WTC11 (cell line): ENCODE measurements at regions not wholly inside any gene's neighbourhood (a gene's known extent, or its start where the extent isn't known, plus 50 kb on each side); places are given as distances from the start of the nearest gene placed in this dataset.

Experiments
- GABPB1 ChIP-seq: sonication (generic); formaldehyde crosslinking; IDR thresholded peaks from 2 replicates; pipeline ENCODE4 v1.8.1; 2023; ENCODE audit warnings: mild to moderate bottlenecking, missing genetic modification reagents
- RELA ChIP-seq: sonication (generic); formaldehyde crosslinking; IDR thresholded peaks from 2 replicates; pipeline ENCODE4 v1.8.1; 2022; ENCODE audit warnings: missing genetic modification reagents, mild to moderate bottlenecking, borderline replicate concordance
- TCF7 ChIP-seq: sonication (generic); formaldehyde crosslinking; IDR thresholded peaks from 2 replicates; pipeline ENCODE4 v1.8.0; 2022; ENCODE audit warnings: mild to moderate bottlenecking, low read depth, missing genetic modification reagents, moderate library complexity
- TF ChIP-seq, protein P1 (sequence below): fragments of 200-600 bp; IDR thresholded peaks from 2 replicates; pipeline ENCODE4 v1.8.0; 2022; ENCODE audit warnings: antibody characterized with exemption
- TF ChIP-seq, protein P2 (sequence below): sonication (generic); formaldehyde crosslinking; IDR thresholded peaks from 2 replicates; pipeline ENCODE4 v1.8.1; 2023; ENCODE audit warnings: mild to moderate bottlenecking, missing genetic modification reagents
- TF ChIP-seq, protein P3 (sequence below): sonication (generic); formaldehyde crosslinking; IDR thresholded peaks from 2 replicates; pipeline ENCODE4 v1.8.0; 2022; ENCODE audit warnings: mild to moderate bottlenecking, missing genetic modification reagents

DNA sequence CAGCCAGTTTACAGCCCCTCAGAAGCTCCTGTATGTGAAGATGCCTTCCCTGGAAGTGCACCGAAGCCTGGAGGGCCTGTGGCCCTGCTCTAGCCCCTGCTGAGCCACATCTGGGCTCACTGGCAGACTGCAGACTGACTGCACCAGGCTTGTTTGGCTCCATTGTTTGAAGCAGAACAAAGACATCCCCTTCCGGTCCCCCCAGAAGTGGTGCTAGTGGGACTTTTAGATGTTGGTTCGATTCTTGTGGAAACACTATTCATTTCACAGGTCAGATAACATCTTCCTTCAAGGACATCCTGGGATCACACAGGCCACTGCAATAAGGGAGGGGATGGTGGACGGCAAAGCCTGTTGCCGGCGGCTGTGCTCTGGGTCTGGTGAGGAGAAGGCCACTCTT is 57.8 kb upstream of the CBLN2 start:
- TF ChIP-seq, protein P1, sequence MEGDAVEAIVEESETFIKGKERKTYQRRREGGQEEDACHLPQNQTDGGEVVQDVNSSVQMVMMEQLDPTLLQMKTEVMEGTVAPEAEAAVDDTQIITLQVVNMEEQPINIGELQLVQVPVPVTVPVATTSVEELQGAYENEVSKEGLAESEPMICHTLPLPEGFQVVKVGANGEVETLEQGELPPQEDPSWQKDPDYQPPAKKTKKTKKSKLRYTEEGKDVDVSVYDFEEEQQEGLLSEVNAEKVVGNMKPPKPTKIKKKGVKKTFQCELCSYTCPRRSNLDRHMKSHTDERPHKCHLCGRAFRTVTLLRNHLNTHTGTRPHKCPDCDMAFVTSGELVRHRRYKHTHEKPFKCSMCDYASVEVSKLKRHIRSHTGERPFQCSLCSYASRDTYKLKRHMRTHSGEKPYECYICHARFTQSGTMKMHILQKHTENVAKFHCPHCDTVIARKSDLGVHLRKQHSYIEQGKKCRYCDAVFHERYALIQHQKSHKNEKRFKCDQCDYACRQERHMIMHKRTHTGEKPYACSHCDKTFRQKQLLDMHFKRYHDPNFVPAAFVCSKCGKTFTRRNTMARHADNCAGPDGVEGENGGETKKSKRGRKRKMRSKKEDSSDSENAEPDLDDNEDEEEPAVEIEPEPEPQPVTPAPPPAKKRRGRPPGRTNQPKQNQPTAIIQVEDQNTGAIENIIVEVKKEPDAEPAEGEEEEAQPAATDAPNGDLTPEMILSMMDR = no peak
- no peak for TF ChIP-seq RELA (CRISPR knock-in tag)
- TF ChIP-seq TCF7 (CRISPR knock-in tag) = no peak
- TF ChIP-seq, protein P2, sequence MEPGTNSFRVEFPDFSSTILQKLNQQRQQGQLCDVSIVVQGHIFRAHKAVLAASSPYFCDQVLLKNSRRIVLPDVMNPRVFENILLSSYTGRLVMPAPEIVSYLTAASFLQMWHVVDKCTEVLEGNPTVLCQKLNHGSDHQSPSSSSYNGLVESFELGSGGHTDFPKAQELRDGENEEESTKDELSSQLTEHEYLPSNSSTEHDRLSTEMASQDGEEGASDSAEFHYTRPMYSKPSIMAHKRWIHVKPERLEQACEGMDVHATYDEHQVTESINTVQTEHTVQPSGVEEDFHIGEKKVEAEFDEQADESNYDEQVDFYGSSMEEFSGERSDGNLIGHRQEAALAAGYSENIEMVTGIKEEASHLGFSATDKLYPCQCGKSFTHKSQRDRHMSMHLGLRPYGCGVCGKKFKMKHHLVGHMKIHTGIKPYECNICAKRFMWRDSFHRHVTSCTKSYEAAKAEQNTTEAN (CRISPR knock-in tag) = no peak
- TF ChIP-seq, protein P3, sequence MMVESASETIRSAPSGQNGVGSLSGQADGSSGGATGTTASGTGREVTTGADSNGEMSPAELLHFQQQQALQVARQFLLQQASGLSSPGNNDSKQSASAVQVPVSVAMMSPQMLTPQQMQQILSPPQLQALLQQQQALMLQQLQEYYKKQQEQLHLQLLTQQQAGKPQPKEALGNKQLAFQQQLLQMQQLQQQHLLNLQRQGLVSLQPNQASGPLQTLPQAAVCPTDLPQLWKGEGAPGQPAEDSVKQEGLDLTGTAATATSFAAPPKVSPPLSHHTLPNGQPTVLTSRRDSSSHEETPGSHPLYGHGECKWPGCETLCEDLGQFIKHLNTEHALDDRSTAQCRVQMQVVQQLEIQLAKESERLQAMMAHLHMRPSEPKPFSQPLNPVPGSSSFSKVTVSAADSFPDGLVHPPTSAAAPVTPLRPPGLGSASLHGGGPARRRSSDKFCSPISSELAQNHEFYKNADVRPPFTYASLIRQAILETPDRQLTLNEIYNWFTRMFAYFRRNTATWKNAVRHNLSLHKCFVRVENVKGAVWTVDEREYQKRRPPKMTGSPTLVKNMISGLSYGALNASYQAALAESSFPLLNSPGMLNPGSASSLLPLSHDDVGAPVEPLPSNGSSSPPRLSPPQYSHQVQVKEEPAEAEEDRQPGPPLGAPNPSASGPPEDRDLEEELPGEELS = no peak
- no peak for TF ChIP-seq GABPB1 (CRISPR knock-in tag)
